Thyroid gland (tissue), 4 donors: ENCODE measurements at regions not wholly inside any gene's neighbourhood (a gene's known extent, or its start where the extent isn't known, plus 50 kb on each side); places are given as distances from the start of the nearest gene placed in this dataset.

Source experiments
- CTCF ChIP-seq, 6 experiments: fragments of 200-600 bp in 3 of 6; fragments of 450-650 bp in 3 of 6; sonication (generic) in 3 of 6; IDR thresholded peaks; one replicate each; pipeline ENCODE4 v1.5.1; 2016 to 2019; ENCODE audit warnings: antibody characterized with exemption in 6 of 6, mild to moderate bottlenecking in 2 of 6, inconsistent platforms in 1 of 6, moderate library complexity in 1 of 6
- POLR2A ChIP-seq, 2 donors: fragments of 450-650 bp; IDR thresholded peaks; one replicate each; pipeline ENCODE4 v1.6.1; 2017; ENCODE audit warnings: antibody characterized with exemption in 2 of 2, mild to moderate bottlenecking in 2 of 2, moderate library complexity in 1 of 2

GRCh38 chr10:130422366-130423324, 286.5 kb downstream of the GLRX3 start:
- no peak for TF ChIP-seq CTCF (IDR thresholded peaks at IDR 0.05)
- TF ChIP-seq POLR2A (IDR thresholded peaks at IDR 0.05), result no peak
